Gastrocnemius medialis (tissue), 4 donors: ENCODE measurements at regions not wholly inside any gene's neighbourhood (a gene's known extent, or its start where the extent isn't known, plus 50 kb on each side); places are given as distances from the start of the nearest gene placed in this dataset.
"Not testable (repeated sequence)": the region's sequence is repeated elsewhere in the genome, so short reads cannot be mapped to it uniquely, and the experiment has no call there.

Experiments used
- ATAC-seq, 2 donors: fragments of 150-250 bp; one replicate each; pipeline ENCODE4 v1.9.1; 2016
- DNase-seq, 2 donors: peaks; one replicate each; pipeline ENCODE4 v3.0.0-alpha.2; 2019
- H3K27ac ChIP-seq, 4 donors: fragments of 200-600 bp; sonication (generic); 1 replicate in 1 of 4; 2 replicates in 3 of 4; pipeline ENCODE4 v1.5.1; 2016 to 2018; ENCODE audit warnings: mild to moderate bottlenecking in 2 of 4, moderate library complexity in 1 of 4
- H3K27me3 ChIP-seq, 3 donors: fragments of 200-600 bp; sonication (generic) in 2 of 3; 1 replicate in 1 of 3; 2 replicates in 2 of 3; pipeline versions ENCODE4 v1.5.1 to v1.6.0; 2016 to 2019; ENCODE audit warnings: mild to moderate bottlenecking in 1 of 3, moderate library complexity in 1 of 3
- H3K36me3 ChIP-seq, 2 donors: fragments of 200-600 bp; sonication (generic) in 1 of 2; one replicate each; pipeline ENCODE4 v1.5.1; 2017 to 2018
- H3K4me1 ChIP-seq, 2 donors: fragments of 200-600 bp; sonication (generic) in 1 of 2; one replicate each; pipeline ENCODE4 v1.5.1; 2016 to 2017; ENCODE audit warnings: mild to moderate bottlenecking in 2 of 2
- H3K4me3 ChIP-seq, 4 donors: fragments of 200-600 bp; sonication (generic) in 3 of 4; 1 replicate in 1 of 4; 2 replicates in 3 of 4; pipeline ENCODE4 v1.5.1; 2016 to 2019; ENCODE audit warnings: mild to moderate bottlenecking in 2 of 4
- H3K9me3 ChIP-seq, 3 donors: fragments of 200-600 bp; sonication (generic) in 2 of 3; 1 replicate in 1 of 3; 2 replicates in 2 of 3; pipeline ENCODE4 v1.5.1; 2016 to 2019
- CTCF ChIP-seq, 5 experiments: fragments of 450-650 bp in 3 of 5; fragments of 200-600 bp in 2 of 5; sonication (generic) in 2 of 5; IDR thresholded peaks in 4 of 5; conservative IDR thresholded peaks in 1 of 5; 1 replicate in 4 of 5; 2 replicates in 1 of 5; pipeline ENCODE4 v1.5.1; 2016 to 2019; ENCODE audit warnings: antibody characterized with exemption in 5 of 5, mild to moderate bottlenecking in 3 of 5, moderate library complexity in 3 of 5
- POLR2A ChIP-seq, 2 donors: fragments of 450-650 bp; IDR thresholded peaks; one replicate each; pipeline ENCODE4 v1.6.1; 2017; ENCODE audit warnings: antibody characterized with exemption in 2 of 2, mild to moderate bottlenecking in 2 of 2, moderate library complexity in 2 of 2
- in situ Hi-C, 4 donors: fragments of 200-750 bp; cut with MboI; loops; one replicate each; pipeline versions ENCODE4 v1.15.0 to v1.8.0; 2017; ENCODE audit warnings: low sequenced_read_pairs in 4 of 4
- intact Hi-C: fragments of 100-400 bp; cut with DNase I; formaldehyde crosslinking; loops from one replicate; pipeline ENCODE4 v1.15.1; 2023; ENCODE audit warnings: low total_unique reads

- H3K36me3 ChIP-seq: no peaks in the 10 kb centered on the region
- H3K4me1 ChIP-seq: no peaks in the 10 kb centered on the region
- no peak overlapping the region for H3K27ac ChIP-seq
- ATAC-seq: no peak
- in situ Hi-C loops: no loop called here
- no peak overlapping the region for H3K4me3 ChIP-seq
- no peak for DNase-seq
- no peaks in the 10 kb centered on the region for H3K27me3 ChIP-seq
- intact Hi-C loops: no loop called here
- TF ChIP-seq CTCF (IDR thresholded peaks at IDR 0.05 in 4 of 5, conservative IDR thresholded peaks at IDR 0.05 in 1 of 5): no peak
- no peak for TF ChIP-seq POLR2A (IDR thresholded peaks at IDR 0.05)
- no peaks in the 10 kb centered on the region for H3K9me3 ChIP-seq
Measured at GRCh38 chr4:158376106-158376840, 145.4 kb upstream of the RXFP1 start.

DNA sequence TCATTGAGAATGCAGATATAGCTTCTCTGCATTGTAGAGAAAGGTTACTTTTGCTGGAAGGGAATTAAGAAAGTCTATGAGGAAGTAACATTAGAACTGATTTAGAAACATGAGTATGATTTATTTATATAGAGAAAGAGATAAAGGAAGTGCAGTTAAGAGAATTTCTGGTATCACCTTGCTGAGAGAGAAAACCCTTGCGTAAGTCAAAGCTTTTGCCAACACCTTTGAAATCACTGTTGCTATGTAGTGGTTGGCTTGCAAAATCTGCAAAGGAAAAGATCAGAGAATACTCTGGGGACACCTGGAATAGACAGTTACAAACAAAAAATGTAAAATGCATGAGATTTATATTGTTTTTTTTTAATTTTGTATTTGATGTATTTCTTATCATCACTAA is 137.3 kb upstream of the RXFP1 start:
- no peaks in the 10 kb centered on the region for H3K9me3 ChIP-seq
- TF ChIP-seq CTCF (IDR thresholded peaks at IDR 0.05 in 4 of 5, conservative IDR thresholded peaks at IDR 0.05 in 1 of 5) (no peak), POLR2A (IDR thresholded peaks at IDR 0.05) (no peak)
- no peak overlapping the region for H3K27ac ChIP-seq
- in situ Hi-C loops (no loop called here), intact Hi-C loops (no loop called here)
- DNase-seq: no peak
- H3K27me3 ChIP-seq: no peaks in the 10 kb centered on the region
- no peak overlapping the region for H3K4me3 ChIP-seq
- H3K4me1 ChIP-seq: no peaks in the 10 kb centered on the region
- no peak for ATAC-seq
- H3K36me3 ChIP-seq: no peaks in the 10 kb centered on the region

DNA sequence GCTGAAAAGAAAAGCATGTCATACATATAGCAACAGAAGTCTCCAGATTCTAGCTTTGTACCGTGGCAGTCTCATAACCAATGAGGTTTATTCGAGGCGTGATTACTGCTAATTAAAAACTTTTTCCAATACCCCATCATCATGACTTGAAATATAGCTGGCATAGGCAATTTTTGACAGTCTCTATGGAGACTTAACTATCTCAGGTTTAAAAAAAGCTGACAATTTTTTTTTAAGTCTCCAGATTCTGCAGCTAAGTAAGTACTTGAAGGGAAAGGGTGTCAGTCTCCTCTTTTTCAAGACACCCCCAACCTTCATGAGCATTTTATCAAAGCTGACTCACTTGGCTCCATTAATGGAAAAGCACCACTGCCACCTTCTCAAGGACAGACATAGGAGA is 126.3 kb upstream of the RXFP1 start:
- TF ChIP-seq POLR2A (IDR thresholded peaks at IDR 0.05): no peak
- no peak for TF ChIP-seq CTCF (IDR thresholded peaks at IDR 0.05 in 4 of 5, conservative IDR thresholded peaks at IDR 0.05 in 1 of 5)
- no peak overlapping the region for H3K27ac ChIP-seq
- no peaks in the 10 kb centered on the region for H3K4me1 ChIP-seq
- H3K36me3 ChIP-seq: no peaks in the 10 kb centered on the region
- no peaks in the 10 kb centered on the region for H3K27me3 ChIP-seq
- in situ Hi-C loops (no loop called here), intact Hi-C loops (no loop called here)
- no peak overlapping the region for H3K4me3 ChIP-seq
- ATAC-seq (no peak), DNase-seq (no peak)
- no peaks in the 10 kb centered on the region for H3K9me3 ChIP-seq

GRCh38 chr4:158395889-158396288 is 125.8 kb upstream of the RXFP1 start:
- DNase-seq: no peak
- Histone ChIP-seq H3K4me3 (no peak overlapping the region), H3K4me1 (no peaks in the 10 kb centered on the region), H3K36me3 (no peaks in the 10 kb centered on the region), H3K27me3 (no peaks in the 10 kb centered on the region), H3K27ac (no peak overlapping the region), H3K9me3 (no peaks in the 10 kb centered on the region)
- in situ Hi-C loops (no loop called here), intact Hi-C loops (no loop called here)
- TF ChIP-seq CTCF (IDR thresholded peaks at IDR 0.05 in 4 of 5, conservative IDR thresholded peaks at IDR 0.05 in 1 of 5) (no peak), POLR2A (IDR thresholded peaks at IDR 0.05) (no peak)
- no peak for ATAC-seq

GRCh38 chr4:158397781-158398180 is 123.9 kb upstream of the RXFP1 start:
- intact Hi-C loops (no loop called here), in situ Hi-C loops (no loop called here)
- Histone ChIP-seq H3K4me3 (no peak overlapping the region), H3K36me3 (no peaks in the 10 kb centered on the region), H3K27me3 (no peaks in the 10 kb centered on the region), H3K4me1 (no peaks in the 10 kb centered on the region), H3K9me3 (no peaks in the 10 kb centered on the region), H3K27ac (no peak overlapping the region)
- no peak for DNase-seq
- ATAC-seq: no peak
- TF ChIP-seq POLR2A (IDR thresholded peaks at IDR 0.05) (no peak), CTCF (IDR thresholded peaks at IDR 0.05 in 4 of 5, conservative IDR thresholded peaks at IDR 0.05 in 1 of 5) (no peak)

DNA sequence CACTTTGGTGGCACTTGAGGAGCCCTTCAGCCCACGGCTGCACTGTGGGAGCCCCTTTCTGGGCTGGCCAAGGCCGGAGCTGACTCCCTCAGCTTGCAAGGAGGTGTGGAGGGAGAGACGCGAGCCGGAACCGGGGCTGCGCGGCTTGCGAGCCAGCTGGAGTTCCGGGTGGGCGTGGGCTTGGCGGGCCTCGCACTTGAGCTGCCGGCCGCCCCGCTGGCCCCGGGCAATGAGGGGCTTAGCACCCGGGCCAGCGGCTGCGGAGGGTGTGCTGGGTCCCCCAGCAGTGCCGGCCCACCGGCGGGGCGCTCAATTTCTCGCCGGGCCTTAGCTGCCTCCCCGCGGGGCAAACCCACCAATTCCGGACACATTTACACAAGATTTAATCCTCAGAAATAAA is 113.7 kb upstream of the RXFP1 start:
- H3K4me3 ChIP-seq, H3K4me1 ChIP-seq, H3K36me3 ChIP-seq, H3K27me3 ChIP-seq, H3K27ac ChIP-seq, ATAC-seq, H3K9me3 ChIP-seq, in situ Hi-C loops, intact Hi-C loops, DNase-seq: not testable (repeated sequence)
